Transverse colon (tissue), 3 donors: ENCODE measurements at regions not wholly inside any gene's neighbourhood (a gene's known extent, or its start where the extent isn't known, plus 50 kb on each side); places are given as distances from the start of the nearest gene placed in this dataset.

Experiments used
- EP300 ChIP-seq: sonication (generic); formaldehyde crosslinking; IDR thresholded peaks from one replicate; pipeline ENCODE4 v1.6.1; 2017; ENCODE audit warnings: antibody characterized with exemption, low read depth
- TF ChIP-seq, protein P1 (sequence below), 5 experiments: fragments of 200-600 bp in 3 of 5; fragments of 450-650 bp in 2 of 5; sonication (generic) in 3 of 5; IDR thresholded peaks; 1 replicate in 2 of 5; 2 replicates in 3 of 5; pipeline ENCODE4 v1.5.1; 2016 to 2017; ENCODE audit warnings: antibody characterized with exemption in 5 of 5, inconsistent platforms in 3 of 5, mild to moderate bottlenecking in 2 of 5, moderate library complexity in 1 of 5

DNA sequence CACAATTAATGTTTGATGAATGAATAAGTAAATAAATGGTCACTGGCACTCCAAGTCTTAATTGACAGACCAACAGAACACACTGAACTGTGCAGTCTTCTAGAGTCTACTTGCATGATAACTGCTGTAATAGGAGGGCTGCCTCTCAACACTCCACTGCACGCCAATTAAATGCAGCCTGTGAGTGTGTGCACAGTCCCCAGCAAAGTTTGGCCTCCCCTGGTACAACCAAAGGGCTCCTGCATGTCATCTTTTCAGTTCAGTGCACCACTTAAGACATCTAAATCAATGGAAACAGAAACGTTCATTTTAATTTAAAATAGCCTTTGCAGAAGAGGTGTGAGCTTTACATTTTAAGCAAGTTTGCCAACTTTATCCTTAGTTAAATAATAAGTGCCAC, 121.7 kb upstream of the USP15 start:
- TF ChIP-seq, protein P1, sequence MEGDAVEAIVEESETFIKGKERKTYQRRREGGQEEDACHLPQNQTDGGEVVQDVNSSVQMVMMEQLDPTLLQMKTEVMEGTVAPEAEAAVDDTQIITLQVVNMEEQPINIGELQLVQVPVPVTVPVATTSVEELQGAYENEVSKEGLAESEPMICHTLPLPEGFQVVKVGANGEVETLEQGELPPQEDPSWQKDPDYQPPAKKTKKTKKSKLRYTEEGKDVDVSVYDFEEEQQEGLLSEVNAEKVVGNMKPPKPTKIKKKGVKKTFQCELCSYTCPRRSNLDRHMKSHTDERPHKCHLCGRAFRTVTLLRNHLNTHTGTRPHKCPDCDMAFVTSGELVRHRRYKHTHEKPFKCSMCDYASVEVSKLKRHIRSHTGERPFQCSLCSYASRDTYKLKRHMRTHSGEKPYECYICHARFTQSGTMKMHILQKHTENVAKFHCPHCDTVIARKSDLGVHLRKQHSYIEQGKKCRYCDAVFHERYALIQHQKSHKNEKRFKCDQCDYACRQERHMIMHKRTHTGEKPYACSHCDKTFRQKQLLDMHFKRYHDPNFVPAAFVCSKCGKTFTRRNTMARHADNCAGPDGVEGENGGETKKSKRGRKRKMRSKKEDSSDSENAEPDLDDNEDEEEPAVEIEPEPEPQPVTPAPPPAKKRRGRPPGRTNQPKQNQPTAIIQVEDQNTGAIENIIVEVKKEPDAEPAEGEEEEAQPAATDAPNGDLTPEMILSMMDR (IDR thresholded peaks at IDR 0.05) = no peak
- TF ChIP-seq EP300 = no peak
